G401 (cell line): ENCODE measurements at regions not wholly inside any gene's neighbourhood (a gene's known extent, or its start where the extent isn't known, plus 50 kb on each side); places are given as distances from the start of the nearest gene placed in this dataset.

Experiments
- DNase-seq: peaks from one replicate; pipeline ENCODE4 v3.0.0-alpha.2; 2015; ENCODE audit warnings: low spot score
- in situ Hi-C: cut with HindIII; loops from 2 replicates; pipeline ENCODE4 v1.10.0; 2016; ENCODE audit warnings: low sequenced_read_pairs, mixed read lengths

DNA sequence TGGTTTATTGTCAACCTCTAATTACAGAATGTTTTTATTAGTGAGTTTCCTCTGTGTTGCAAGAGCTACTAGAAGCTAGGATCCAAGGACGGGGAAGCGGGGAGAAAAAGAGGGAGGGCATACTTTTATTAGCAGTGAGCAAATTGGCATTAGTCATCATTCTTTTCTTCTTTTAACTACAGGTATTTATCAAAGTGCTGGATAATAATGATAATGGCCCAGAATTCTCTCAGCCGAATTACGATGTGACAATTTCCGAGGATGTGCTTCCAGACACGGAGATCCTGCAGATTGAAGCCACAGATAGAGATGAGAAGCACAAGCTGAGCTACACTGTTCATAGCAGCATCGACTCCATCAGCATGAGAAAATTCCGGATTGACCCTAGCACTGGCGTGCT is 179.7 kb upstream of the MTNR1B start:
- in situ Hi-C loops: no loop called here
- DNase-seq: no peak

DNA sequence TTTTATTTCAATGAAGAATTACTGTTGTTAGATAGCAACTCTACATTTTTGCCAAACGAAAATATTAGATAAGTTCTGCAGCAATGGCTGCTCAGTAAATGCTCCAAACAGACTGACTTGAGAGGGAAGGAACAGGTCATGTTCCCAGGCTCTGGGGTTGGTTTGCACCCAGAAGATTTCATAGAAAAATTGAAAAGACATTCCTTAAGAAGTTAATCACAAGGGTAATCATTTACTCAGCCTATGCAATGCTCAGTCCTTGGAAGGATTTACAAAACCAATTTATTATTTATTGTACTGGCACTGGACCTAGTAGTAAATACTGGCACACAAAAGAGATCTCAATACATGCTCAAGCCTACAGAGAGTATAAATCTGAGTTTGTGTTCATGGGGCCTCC is 179.1 kb upstream of the MTNR1B start:
- in situ Hi-C loops: no loop called here
- no peak for DNase-seq

DNA sequence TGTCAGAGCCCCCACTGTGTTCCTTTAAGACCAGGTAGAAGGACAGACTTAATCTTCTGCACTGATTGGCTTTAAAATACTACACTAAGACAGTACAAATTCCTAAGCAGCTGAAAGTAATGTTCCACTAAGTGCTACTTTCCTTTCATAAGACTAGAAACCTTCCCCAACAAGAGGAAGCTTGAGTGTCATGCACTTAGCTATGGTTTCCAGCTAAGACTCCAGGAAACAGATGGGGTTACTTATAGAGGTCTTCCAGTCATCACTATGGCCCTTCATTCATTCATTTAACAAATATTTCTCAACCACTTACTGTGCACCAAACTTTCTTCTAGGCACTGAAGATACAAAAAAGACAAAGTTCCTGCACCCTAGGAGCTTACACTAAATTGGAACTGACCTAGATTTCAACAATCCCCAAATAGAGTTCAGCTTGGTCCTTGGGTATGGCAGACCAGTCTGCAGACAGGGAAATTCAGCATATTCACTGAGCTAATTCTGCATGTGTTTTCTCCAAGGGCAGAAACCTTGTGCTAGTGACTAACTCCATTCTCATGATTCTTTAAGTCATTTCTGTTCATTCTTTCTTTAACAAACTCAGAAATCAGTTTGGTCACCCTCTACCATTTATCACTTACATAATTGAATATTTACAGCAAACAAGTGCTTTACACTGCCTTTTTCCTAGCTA is 178.4 kb upstream of the MTNR1B start:
- DNase-seq: no peak
- in situ Hi-C loops: no loop called here

DNA sequence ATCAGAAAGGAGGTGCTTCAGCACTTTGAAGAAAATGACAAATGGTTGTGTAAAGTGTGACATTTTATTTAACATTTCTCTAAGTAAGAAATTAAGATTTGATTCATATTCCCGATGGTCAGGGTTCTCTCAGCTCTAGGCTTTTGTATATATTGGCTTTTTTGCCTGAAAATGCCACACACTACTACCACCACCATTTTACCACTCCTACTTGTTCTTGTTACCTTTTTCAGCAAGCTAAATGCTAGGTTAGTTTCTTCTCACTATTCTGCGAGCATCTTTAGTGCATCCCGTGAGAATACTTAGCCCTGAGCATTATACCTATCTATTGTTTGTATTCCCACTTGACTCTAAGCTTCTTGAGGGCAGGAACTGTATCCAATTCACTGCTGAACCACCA is 177.6 kb upstream of the MTNR1B start:
- no peak for DNase-seq
- in situ Hi-C loops: no loop called here

DNA sequence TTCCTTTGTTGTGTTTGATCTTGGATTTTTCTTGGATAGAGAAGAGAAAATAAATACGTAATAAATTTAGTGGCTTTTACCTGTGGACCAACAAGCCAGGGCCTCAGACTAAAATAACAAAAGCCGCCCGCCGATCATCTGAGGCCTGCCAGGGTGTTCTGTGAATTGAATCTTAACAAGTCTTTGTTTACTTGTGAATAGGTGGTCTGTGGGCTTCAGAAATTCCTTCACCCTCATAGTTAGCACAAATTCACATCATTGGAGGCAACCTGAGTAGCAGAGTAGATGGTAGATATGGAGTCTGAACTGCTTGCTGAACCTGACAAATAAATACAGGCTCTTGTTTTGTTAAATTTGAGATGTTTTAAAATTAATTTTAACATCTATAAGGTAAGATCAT is 176.3 kb upstream of the MTNR1B start:
- DNase-seq: no peak
- in situ Hi-C loops: no loop called here

- in situ Hi-C loops: no loop called here
- DNase-seq: no peak
Measured at GRCh38 chr11:92794783-92795182, 174.7 kb upstream of the MTNR1B start.

DNA sequence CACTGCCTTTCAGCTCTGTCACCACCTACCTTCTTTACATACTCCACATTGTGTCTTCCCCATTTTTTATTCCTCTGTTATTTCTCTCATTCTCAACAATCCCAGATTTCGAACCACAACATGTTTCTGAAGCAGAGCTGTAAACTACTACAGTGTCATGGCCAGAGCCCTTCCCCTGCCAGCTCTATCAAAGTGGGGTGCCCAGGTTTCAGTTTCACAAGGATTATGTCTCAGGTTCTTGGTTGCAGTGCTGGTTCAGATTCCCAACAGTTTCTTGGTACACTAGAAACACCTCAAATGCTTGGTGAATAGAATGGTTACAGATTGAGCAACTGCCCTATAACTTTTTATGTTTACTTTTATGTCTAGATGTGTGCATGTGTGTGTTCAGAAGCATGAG is 172.7 kb upstream of the MTNR1B start:
- DNase-seq: no peak
- in situ Hi-C loops: no loop called here

- in situ Hi-C loops: no loop called here
- DNase-seq: no peak
Measured at GRCh38 chr11:92797874-92798273, 171.6 kb upstream of the MTNR1B start.

DNA sequence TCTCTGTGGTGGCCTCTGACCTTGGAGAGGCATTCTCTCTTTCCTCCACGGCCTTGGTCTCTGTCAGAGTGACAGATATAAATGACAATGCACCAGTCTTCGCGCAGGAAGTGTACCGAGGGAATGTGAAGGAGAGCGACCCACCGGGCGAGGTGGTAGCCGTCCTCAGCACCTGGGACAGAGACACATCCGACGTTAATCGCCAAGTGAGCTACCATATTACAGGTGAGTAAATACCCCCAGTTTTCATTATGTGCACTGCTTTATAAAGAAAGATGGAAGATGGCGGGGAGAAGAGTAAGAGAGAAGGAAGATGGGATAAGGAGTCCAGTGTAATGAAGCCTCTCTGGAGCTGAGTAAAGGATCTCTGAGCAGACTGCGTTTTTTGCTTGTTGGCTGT is 167.8 kb upstream of the MTNR1B start:
- in situ Hi-C loops: no loop called here
- DNase-seq: no peak

DNA sequence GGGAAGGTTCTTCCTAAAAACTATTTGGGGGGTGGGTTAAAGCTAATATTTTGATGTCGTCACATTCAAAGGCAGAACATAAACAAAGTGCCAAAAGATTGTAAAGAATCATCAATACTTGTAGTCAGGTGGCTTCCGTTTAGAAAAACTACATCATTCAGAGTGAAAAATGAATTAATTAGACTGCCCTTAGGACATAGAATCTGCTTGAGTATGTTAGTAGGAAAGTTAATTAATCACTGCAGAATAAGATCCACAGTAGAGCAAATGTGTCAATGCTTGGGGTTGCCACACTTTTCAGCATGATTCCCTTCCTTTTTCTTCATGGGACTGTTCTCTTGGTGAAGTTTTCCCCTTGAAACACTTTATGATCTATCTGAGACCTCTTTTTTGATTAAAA is 166.8 kb upstream of the MTNR1B start:
- in situ Hi-C loops: no loop called here
- DNase-seq: no peak

GRCh38 chr11:92803391-92803790 is 166.1 kb upstream of the MTNR1B start:
- in situ Hi-C loops: no loop called here
- DNase-seq: no peak

- DNase-seq: no peak
- in situ Hi-C loops: no loop called here
Measured at GRCh38 chr11:92804388-92804966, 165.0 kb upstream of the MTNR1B start.

GRCh38 chr11:92808022-92808421 is 161.4 kb upstream of the MTNR1B start:
- in situ Hi-C loops: no loop called here
- no peak for DNase-seq

DNA sequence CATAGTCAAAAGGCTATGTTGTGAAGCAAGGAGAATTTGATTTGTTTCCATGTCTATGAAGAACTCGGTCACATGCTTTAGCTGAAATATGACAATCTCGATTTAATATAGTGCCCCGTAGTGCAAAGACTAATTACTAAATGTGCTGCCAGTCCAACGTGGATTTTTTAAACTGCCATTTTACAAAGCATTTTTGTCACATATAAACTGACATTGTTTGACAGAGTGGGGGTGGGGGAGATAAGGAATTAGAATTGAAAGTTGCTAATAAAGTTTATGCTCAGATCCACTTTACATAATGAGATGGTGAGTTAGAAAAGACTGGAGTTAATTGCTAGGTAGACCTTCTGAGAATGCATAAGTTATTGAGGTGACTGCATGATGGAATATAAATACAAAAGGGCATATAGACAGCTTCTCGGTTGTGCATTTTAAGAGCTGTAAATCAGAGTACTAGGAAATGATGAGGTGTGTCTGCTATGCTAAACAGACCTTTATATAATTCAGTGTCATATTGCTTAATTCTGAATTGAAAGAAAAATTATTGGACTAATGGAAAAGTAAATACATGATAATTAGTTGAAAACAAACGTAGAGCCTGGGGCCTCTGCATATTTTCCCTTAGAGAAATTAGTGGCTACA is 158.9 kb upstream of the MTNR1B start:
- in situ Hi-C loops: no loop called here
- DNase-seq: no peak

DNA sequence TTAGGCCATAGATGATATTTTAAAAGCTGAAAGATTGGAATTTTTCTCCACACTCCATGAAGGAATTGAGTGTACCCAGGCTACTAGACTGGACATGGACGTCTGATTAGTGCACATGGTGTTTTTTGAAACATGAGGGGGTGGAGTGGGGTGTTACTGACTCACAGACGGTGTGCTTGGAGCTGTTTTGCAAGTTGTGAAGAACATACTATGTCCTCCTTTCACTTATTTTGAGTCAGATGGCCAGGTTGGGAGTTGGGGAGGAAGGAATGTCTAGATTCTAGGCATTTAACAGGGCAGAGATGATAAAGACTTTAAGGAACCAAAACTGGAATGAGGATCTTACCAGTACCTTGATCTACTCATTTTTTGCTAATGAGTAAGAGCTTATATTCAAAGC is 158.1 kb upstream of the MTNR1B start:
- no peak for DNase-seq
- in situ Hi-C loops: no loop called here

- no peak for DNase-seq
- in situ Hi-C loops: no loop called here
Measured at GRCh38 chr11:92812841-92813240, 156.6 kb upstream of the MTNR1B start.

DNA sequence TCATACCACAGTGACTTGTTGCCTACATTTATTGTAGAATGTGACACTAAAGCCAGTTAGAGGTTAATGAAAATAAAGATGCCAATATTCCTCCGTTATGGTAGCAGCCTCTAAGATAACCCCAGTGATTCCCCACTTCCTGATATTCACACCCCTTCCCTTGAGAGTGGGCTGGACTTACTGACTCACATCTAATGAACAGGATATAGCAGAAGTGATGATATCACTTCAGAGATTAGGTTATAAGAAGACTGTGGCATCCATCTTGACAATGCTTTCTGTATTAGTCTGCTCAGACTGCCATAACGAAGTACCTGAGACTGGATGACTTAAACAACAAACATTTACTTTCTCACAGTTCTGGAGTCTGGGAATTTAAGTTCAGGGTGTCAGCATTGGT is 149.6 kb upstream of the MTNR1B start:
- in situ Hi-C loops: no loop called here
- DNase-seq: no peak

GRCh38 chr11:92820860-92821259 is 148.6 kb upstream of the MTNR1B start:
- no peak for DNase-seq
- in situ Hi-C loops: no loop called here

DNA sequence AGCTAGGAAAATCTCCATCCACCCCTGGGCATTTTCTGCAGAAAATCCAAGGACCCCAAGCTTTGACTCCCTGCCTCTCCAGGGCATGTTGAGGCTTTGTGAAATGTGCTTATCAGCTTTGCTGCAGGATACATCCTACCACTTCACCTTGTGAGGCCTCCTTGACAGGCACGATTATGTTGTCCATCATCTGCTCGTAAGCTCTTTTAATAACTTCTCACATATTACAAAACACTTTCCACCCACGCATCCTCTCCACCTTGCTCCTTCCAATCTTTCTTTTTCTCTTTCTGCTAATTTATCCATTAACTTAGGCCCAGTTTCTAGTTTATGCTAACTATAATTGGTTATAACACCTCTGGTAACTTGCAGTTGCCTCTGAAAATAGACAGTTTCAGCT is 147.0 kb upstream of the MTNR1B start:
- in situ Hi-C loops: no loop called here
- DNase-seq: no peak

- in situ Hi-C loops: no loop called here
- DNase-seq: no peak
Measured at GRCh38 chr11:92826136-92826535, 143.3 kb upstream of the MTNR1B start.

DNA sequence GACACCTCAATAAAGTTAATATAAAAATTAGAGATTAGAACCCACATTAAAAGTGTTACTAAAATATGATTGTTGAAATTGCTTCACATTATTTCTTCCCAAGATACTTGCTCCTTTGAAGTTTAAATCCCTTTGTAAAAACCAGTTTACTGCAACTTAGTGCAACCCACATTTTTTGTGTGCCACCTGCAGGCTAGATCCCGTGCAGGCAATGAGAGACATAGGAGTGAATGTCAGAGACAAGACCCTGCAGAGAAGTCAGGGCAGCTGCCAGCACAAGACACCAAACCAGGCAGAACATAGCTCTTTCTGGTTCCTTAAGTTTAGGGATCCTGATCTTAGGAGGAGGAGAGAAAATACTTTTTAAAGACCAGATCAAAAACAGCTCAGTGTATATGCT is 142.8 kb upstream of the MTNR1B start:
- DNase-seq: no peak
- in situ Hi-C loops: no loop called here
